ENCODE measurements at regions not wholly inside any gene's neighbourhood (a gene's known extent, or its start where the extent isn't known, plus 50 kb on each side); places are given as distances from the start of the nearest gene placed in this dataset.

DNA sequence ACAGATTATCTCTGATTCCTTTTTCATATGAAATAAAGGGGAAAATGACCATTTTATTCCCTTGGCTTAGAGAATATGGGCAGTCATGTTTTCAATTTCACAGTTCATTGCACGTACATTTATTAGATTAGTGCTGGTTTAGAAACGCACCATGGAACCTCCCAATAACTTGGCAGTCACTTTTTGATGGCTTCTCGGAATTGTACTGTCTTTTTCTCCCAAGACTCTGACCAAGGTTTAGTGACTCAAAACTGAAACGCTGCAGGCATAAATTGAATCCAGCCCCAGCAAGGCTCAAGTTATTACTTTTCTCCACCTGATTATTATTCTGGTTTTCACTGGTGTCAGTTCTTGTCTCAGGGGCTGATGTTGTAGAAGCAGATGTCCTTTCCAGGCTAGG lies 55.6 kb upstream of the EGFLAM start (continued):
- TF ChIP-seq, protein P1, sequence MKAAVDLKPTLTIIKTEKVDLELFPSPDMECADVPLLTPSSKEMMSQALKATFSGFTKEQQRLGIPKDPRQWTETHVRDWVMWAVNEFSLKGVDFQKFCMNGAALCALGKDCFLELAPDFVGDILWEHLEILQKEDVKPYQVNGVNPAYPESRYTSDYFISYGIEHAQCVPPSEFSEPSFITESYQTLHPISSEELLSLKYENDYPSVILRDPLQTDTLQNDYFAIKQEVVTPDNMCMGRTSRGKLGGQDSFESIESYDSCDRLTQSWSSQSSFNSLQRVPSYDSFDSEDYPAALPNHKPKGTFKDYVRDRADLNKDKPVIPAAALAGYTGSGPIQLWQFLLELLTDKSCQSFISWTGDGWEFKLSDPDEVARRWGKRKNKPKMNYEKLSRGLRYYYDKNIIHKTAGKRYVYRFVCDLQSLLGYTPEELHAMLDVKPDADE (IDR thresholded peaks at IDR 0.05), result no peak
- TF ChIP-seq ZNF114 (CRISPR knock-in tag; IDR thresholded peaks at IDR 0.05), result no peak
- TF ChIP-seq POLR2AphosphoS5 (IDR thresholded peaks at IDR 0.05; ENCODE audit: low read depth), result no peak
- TF ChIP-seq NANOG (IDR thresholded peaks at IDR 0.05; ENCODE audit: borderline replicate concordance), result no peak

DNA sequence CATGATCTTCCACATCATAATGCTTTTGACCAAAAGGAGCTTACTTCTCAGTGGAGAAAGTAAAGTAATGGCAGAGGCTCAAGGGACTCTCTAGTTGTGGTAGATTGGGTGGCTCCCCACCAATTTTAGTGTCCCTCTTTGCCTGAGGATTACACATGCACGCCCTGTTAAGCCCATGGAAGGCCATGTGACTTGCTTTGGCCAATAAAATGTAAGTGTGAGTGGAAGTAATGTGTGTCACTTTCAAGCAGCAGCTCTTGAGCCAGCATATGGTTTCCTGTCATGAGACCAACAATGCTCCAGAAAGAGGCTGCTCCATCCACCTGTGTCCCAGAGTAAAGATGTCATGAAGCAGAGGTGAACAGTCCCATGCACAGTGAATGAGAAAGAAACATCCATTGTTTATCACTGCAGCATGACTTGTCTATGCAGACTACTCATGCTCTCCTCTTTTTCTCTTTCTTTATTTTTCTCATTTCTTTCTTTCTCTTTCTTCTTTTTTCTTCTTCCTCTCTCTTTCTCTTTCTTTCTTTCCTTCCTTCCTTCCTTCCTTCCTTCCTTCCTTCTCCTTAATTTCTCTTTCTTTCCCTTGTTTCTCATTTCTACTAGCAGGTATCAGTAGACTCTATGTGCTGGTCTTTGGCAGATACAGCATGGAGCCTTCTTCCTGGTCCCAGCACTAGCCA lies 57.3 kb upstream of the EGFLAM start:
- H3K27ac ChIP-seq (ENCODE audit: low read depth), result no peak overlapping the region
- no peak for ATAC-seq
- H3F3A ChIP-seq (replicated peaks; ENCODE audit: low read depth), result no peaks in the 10 kb centered on the region
- H3K4me1 ChIP-seq (ENCODE audit: insufficient read depth), result no peaks in the 10 kb centered on the region; the same call in 1 of the 2 replicates
- no peaks in the 10 kb centered on the region for H3K79me2 ChIP-seq (replicated peaks; ENCODE audit: insufficient read depth)
- no peak overlapping the region for H2AFZ ChIP-seq
- no peak overlapping the region for H3K27ac Mint-ChIP-seq
- peaks cover 10% of the 10 kb centered on the region for H3K9me3 Mint-ChIP-seq
- H3K36me3 Mint-ChIP-seq (ENCODE audit: low read depth), result no peaks in the 10 kb centered on the region
- H3K4me3 ChIP-seq, result no peak overlapping the region
- no peak overlapping the region for H3K4me2 ChIP-seq
- no peak overlapping the region for H3K4me3 Mint-ChIP-seq
- H3K9me2 ChIP-seq (ENCODE audit: insufficient read depth), result 0 out of 2 replicates have a peak, but pooled peaks cover 4% of the 10 kb centered on the region
- DNase-seq (ENCODE audit: low spot score), result no peak
- H3K36me3 ChIP-seq (ENCODE audit: insufficient read depth), result no peaks in the 10 kb centered on the region
- no peaks in the 10 kb centered on the region for H3K27me3 Mint-ChIP-seq (ENCODE audit: insufficient read depth, low read depth, poor library complexity)
- no peaks in the 10 kb centered on the region for H3K27me3 ChIP-seq (ENCODE audit: insufficient read depth)
- H3K4me1 Mint-ChIP-seq, result no peaks in the 10 kb centered on the region
- H4K20me1 ChIP-seq (replicated peaks; ENCODE audit: insufficient read depth), result no peaks in the 10 kb centered on the region
- TF ChIP-seq EZH2 (IDR thresholded peaks at IDR 0.05; ENCODE audit: low read depth, unreplicated experiment) (no peak), CREB1 (CRISPR knock-in tag; IDR thresholded peaks at IDR 0.05; ENCODE audit: low read depth) (no peak), ZNF331 (CRISPR knock-in tag; IDR thresholded peaks at IDR 0.05; ENCODE audit: low read depth) (no peak), STAT1 (IDR thresholded peaks at IDR 0.05; ENCODE audit: unreplicated experiment) (no peak), EZH2phosphoT487 (IDR thresholded peaks at IDR 0.05; ENCODE audit: unreplicated experiment) (no peak), JUNB (IDR thresholded peaks at IDR 0.05; ENCODE audit: unreplicated experiment) (no peak), POLR2AphosphoS5 (IDR thresholded peaks at IDR 0.05; ENCODE audit: low read depth) (no peak), NANOG (IDR thresholded peaks at IDR 0.05; ENCODE audit: borderline replicate concordance) (no peak)
- TF ChIP-seq, protein P2, sequence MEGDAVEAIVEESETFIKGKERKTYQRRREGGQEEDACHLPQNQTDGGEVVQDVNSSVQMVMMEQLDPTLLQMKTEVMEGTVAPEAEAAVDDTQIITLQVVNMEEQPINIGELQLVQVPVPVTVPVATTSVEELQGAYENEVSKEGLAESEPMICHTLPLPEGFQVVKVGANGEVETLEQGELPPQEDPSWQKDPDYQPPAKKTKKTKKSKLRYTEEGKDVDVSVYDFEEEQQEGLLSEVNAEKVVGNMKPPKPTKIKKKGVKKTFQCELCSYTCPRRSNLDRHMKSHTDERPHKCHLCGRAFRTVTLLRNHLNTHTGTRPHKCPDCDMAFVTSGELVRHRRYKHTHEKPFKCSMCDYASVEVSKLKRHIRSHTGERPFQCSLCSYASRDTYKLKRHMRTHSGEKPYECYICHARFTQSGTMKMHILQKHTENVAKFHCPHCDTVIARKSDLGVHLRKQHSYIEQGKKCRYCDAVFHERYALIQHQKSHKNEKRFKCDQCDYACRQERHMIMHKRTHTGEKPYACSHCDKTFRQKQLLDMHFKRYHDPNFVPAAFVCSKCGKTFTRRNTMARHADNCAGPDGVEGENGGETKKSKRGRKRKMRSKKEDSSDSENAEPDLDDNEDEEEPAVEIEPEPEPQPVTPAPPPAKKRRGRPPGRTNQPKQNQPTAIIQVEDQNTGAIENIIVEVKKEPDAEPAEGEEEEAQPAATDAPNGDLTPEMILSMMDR (conservative IDR thresholded peaks at IDR 0.05; ENCODE audit: low read depth in 2 of 2), result no peak
- TF ChIP-seq, protein P3, sequence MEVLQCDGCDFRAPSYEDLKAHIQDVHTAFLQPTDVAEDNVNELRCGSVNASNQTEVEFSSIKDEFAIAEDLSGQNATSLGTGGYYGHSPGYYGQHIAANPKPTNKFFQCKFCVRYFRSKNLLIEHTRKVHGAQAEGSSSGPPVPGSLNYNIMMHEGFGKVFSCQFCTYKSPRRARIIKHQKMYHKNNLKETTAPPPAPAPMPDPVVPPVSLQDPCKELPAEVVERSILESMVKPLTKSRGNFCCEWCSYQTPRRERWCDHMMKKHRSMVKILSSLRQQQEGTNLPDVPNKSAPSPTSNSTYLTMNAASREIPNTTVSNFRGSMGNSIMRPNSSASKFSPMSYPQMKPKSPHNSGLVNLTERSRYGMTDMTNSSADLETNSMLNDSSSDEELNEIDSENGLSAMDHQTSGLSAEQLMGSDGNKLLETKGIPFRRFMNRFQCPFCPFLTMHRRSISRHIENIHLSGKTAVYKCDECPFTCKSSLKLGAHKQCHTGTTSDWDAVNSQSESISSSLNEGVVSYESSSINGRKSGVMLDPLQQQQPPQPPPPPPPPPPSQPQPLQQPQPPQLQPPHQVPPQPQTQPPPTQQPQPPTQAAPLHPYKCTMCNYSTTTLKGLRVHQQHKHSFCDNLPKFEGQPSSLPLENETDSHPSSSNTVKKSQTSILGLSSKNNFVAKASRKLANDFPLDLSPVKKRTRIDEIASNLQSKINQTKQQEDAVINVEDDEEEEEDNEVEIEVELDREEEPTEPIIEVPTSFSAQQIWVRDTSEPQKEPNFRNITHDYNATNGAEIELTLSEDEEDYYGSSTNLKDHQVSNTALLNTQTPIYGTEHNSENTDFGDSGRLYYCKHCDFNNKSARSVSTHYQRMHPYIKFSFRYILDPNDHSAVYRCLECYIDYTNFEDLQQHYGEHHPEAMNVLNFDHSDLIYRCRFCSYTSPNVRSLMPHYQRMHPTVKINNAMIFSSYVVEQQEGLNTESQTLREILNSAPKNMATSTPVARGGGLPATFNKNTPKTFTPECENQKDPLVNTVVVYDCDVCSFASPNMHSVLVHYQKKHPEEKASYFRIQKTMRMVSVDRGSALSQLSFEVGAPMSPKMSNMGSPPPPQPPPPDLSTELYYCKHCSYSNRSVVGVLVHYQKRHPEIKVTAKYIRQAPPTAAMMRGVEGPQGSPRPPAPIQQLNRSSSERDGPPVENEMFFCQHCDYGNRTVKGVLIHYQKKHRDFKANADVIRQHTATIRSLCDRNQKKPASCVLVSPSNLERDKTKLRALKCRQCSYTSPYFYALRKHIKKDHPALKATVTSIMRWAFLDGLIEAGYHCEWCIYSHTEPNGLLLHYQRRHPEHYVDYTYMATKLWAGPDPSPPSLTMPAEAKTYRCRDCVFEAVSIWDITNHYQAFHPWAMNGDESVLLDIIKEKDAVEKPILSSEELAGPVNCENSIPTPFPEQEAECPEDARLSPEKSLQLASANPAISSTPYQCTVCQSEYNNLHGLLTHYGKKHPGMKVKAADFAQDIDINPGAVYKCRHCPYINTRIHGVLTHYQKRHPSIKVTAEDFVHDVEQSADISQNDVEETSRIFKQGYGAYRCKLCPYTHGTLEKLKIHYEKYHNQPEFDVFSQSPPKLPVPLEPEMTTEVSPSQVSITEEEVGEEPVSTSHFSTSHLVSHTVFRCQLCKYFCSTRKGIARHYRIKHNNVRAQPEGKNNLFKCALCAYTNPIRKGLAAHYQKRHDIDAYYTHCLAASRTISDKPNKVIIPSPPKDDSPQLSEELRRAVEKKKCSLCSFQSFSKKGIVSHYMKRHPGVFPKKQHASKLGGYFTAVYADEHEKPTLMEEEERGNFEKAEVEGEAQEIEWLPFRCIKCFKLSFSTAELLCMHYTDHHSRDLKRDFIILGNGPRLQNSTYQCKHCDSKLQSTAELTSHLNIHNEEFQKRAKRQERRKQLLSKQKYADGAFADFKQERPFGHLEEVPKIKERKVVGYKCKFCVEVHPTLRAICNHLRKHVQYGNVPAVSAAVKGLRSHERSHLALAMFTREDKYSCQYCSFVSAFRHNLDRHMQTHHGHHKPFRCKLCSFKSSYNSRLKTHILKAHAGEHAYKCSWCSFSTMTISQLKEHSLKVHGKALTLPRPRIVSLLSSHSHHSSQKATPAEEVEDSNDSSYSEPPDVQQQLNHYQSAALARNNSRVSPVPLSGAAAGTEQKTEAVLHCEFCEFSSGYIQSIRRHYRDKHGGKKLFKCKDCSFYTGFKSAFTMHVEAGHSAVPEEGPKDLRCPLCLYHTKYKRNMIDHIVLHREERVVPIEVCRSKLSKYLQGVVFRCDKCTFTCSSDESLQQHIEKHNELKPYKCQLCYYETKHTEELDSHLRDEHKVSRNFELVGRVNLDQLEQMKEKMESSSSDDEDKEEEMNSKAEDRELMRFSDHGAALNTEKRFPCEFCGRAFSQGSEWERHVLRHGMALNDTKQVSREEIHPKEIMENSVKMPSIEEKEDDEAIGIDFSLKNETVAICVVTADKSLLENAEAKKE (CRISPR knock-in tag; IDR thresholded peaks at IDR 0.05), result no peak
- TF ChIP-seq, protein P4, sequence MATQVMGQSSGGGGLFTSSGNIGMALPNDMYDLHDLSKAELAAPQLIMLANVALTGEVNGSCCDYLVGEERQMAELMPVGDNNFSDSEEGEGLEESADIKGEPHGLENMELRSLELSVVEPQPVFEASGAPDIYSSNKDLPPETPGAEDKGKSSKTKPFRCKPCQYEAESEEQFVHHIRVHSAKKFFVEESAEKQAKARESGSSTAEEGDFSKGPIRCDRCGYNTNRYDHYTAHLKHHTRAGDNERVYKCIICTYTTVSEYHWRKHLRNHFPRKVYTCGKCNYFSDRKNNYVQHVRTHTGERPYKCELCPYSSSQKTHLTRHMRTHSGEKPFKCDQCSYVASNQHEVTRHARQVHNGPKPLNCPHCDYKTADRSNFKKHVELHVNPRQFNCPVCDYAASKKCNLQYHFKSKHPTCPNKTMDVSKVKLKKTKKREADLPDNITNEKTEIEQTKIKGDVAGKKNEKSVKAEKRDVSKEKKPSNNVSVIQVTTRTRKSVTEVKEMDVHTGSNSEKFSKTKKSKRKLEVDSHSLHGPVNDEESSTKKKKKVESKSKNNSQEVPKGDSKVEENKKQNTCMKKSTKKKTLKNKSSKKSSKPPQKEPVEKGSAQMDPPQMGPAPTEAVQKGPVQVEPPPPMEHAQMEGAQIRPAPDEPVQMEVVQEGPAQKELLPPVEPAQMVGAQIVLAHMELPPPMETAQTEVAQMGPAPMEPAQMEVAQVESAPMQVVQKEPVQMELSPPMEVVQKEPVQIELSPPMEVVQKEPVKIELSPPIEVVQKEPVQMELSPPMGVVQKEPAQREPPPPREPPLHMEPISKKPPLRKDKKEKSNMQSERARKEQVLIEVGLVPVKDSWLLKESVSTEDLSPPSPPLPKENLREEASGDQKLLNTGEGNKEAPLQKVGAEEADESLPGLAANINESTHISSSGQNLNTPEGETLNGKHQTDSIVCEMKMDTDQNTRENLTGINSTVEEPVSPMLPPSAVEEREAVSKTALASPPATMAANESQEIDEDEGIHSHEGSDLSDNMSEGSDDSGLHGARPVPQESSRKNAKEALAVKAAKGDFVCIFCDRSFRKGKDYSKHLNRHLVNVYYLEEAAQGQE (IDR thresholded peaks at IDR 0.05; ENCODE audit: unreplicated experiment), result no peak
